Adrenal gland (tissue), 9 donors: ENCODE measurements at regions not wholly inside any gene's neighbourhood (a gene's known extent, or its start where the extent isn't known, plus 50 kb on each side); places are given as distances from the start of the nearest gene placed in this dataset.

Source experiments
- DNase-seq, 7 donors: peaks; one replicate each; pipeline ENCODE4 v3.0.0-alpha.2; 2019 to 2020
- H3K27ac ChIP-seq, 5 donors: fragments of 200-600 bp; sonication (generic) in 4 of 5; 1 replicate in 3 of 5; 2 replicates in 2 of 5; pipeline versions ENCODE4 v1.5.1 to v1.8.0; 2016 to 2020; ENCODE audit warnings: mild to moderate bottlenecking in 1 of 5
- H3K27me3 ChIP-seq: fragments of 200-600 bp; 2 replicates; pipeline ENCODE4 v1.8.0; 2021
- H3K36me3 ChIP-seq, 2 donors: fragments of 200-600 bp; replicated peaks in 1 of 2; 1 replicate in 1 of 2; 2 replicates in 1 of 2; pipeline versions ENCODE4 v1.5.1 to v1.8.0; 2018 to 2022
- H3K4me1 ChIP-seq, 2 donors: fragments of 200-600 bp; replicated peaks in 1 of 2; 1 replicate in 1 of 2; 2 replicates in 1 of 2; pipeline versions ENCODE4 v1.5.1 to v1.8.0; 2018 to 2021
- H3K4me3 ChIP-seq, 4 donors: fragments of 200-600 bp; sonication (generic) in 3 of 4; one replicate each; pipeline ENCODE4 v1.5.1; 2016 to 2018
- H3K9me3 ChIP-seq, 3 donors: fragments of 200-600 bp; sonication (generic) in 1 of 3; replicated peaks in 1 of 3; 1 replicate in 2 of 3; 2 replicates in 1 of 3; pipeline versions ENCODE4 v1.5.1 to v1.8.0; 2016 to 2021
- CTCF ChIP-seq, 6 experiments: fragments of 450-650 bp in 4 of 6; fragments of 200-600 bp in 2 of 6; sonication (generic) in 1 of 6; IDR thresholded peaks; 1 replicate in 5 of 6; 2 replicates in 1 of 6; pipeline versions ENCODE4 v1.5.1 to v1.8.0; 2016 to 2021; ENCODE audit warnings: antibody characterized with exemption in 6 of 6, mild to moderate bottlenecking in 2 of 6, moderate library complexity in 1 of 6
- POLR2A ChIP-seq, 2 donors: fragments of 450-650 bp; IDR thresholded peaks; one replicate each; pipeline ENCODE4 v1.6.1; 2017; ENCODE audit warnings: antibody characterized with exemption in 2 of 2, mild to moderate bottlenecking in 2 of 2, moderate library complexity in 1 of 2
- WGBS, 4 donors: extraction: QIAGEN DNeasy Blood & Tissue Kit in 2 of 4; methylation state at CpG; one replicate each; pipeline versions ENCODE4 v1.1.5 to v1.1.7; 2013 to 2017; 5-methylcytosine and 5-hydroxymethylcytosine counted together
- intact Hi-C, 2 donors: fragments of 100-400 bp; cut with DNase I; formaldehyde crosslinking; loops; one replicate each; pipeline versions ENCODE4 v1.14.1 to v1.15.0; 2022 to 2023
- donor health status: healthy with polysubstance abuse.
- donor health status: Bipolar disorder and iron deficiency.
- donor health status: DM: yes; HTN: yes; CAD: no.
- donor health status: DM: no; HTN: no; CAD: no.
- donor health status: DM: no; HTN: no; CAD: no.

GRCh38 chr14:95374239-95374997, 54.7 kb upstream of the CLMN start:
- intact Hi-C loops = no loop called here
- DNase-seq = peak in 1 of 7 donors; percentile 27
- no peaks in the 10 kb centered on the region for H3K36me3 ChIP-seq
- TF ChIP-seq POLR2A (IDR thresholded peaks at IDR 0.05) (no peak), CTCF (IDR thresholded peaks at IDR 0.05) (no peak)
- 52 to 84% (median 64%) methylated on average over 2 of the region's 2 CpGs for WGBS, 4 donors
- H3K27ac ChIP-seq = no peak overlapping the region
- H3K4me1 ChIP-seq = no peaks in the 10 kb centered on the region
- no peaks in the 10 kb centered on the region for H3K27me3 ChIP-seq
- no peak overlapping the region for H3K4me3 ChIP-seq
- peaks cover 0 to 1% (median 0%) of the 10 kb centered on the region in 3 donors for H3K9me3 ChIP-seq

- Histone ChIP-seq H3K27me3 (no peaks in the 10 kb centered on the region), H3K4me1 (no peaks in the 10 kb centered on the region), H3K4me3 (no peak overlapping the region), H3K36me3 (no peaks in the 10 kb centered on the region), H3K9me3 (no peaks in the 10 kb centered on the region), H3K27ac (no peak overlapping the region)
- intact Hi-C loops = no loop called here
- DNase-seq = no peak
- TF ChIP-seq POLR2A (IDR thresholded peaks at IDR 0.05) = no peak
- TF ChIP-seq CTCF (IDR thresholded peaks at IDR 0.05) = no peak
- WGBS, 4 donors = 86 to 100% (median 90%) methylated on average over 2 of the region's 2 CpGs
Observed at GRCh38 chr14:95370076-95370475, 50.4 kb upstream of the CLMN start.
